Astrocyte (in vitro differentiated cells and primary cell): ENCODE measurements at regions not wholly inside any gene's neighbourhood (a gene's known extent, or its start where the extent isn't known, plus 50 kb on each side); places are given as distances from the start of the nearest gene placed in this dataset.

ENCODE experiments used
- EZH2 ChIP-seq: IDR thresholded peaks from 2 replicates; pipeline ENCODE4 v1.6.1; 2012; ENCODE audit warnings: mild to moderate bottlenecking, low read length, inconsistent platforms; ENCODE audit not compliant: insufficient read depth
- TF ChIP-seq, protein P1 (sequence below): IDR thresholded peaks from 2 replicates; pipeline ENCODE4 v1.5.1; 2011; ENCODE audit warnings: low read depth, mild to moderate bottlenecking, inconsistent platforms, low read length, moderate library complexity; ENCODE audit not compliant: insufficient read depth

DNA sequence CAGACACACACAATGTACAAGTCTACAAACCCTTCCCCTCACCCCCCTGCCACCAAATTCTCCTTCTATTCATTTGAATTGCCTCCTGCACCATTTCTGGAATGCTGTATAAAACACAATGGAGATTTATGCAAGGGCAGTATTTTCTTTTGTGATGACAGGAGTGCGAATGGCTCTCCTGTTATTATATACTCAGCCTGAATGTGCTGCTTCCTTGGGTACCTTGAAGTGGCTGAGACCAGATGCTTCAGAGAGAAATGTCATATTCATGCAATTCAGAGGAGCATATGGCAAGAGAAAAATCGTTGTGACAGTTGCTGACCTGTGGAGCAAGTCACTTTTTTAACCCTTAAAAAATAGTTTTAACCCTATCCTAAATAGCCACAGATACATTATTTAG lies 468.0 kb upstream of the WWC1 start:
- TF ChIP-seq, protein P1, sequence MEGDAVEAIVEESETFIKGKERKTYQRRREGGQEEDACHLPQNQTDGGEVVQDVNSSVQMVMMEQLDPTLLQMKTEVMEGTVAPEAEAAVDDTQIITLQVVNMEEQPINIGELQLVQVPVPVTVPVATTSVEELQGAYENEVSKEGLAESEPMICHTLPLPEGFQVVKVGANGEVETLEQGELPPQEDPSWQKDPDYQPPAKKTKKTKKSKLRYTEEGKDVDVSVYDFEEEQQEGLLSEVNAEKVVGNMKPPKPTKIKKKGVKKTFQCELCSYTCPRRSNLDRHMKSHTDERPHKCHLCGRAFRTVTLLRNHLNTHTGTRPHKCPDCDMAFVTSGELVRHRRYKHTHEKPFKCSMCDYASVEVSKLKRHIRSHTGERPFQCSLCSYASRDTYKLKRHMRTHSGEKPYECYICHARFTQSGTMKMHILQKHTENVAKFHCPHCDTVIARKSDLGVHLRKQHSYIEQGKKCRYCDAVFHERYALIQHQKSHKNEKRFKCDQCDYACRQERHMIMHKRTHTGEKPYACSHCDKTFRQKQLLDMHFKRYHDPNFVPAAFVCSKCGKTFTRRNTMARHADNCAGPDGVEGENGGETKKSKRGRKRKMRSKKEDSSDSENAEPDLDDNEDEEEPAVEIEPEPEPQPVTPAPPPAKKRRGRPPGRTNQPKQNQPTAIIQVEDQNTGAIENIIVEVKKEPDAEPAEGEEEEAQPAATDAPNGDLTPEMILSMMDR = no peak
- no peak for TF ChIP-seq EZH2
